NCI-H187 treated with DMSO at 0.1 percent for 48 hours (cell line): ENCODE measurements at regions not wholly inside any gene's neighbourhood (a gene's known extent, or its start where the extent isn't known, plus 50 kb on each side); places are given as distances from the start of the nearest gene placed in this dataset.
"Not testable (repeated sequence)": the region's sequence is repeated elsewhere in the genome, so short reads cannot be mapped to it uniquely, and the experiment has no call there.

Source experiments
- DNase-seq: peaks from one replicate; lab custom pipeline; 2025; lab: John Stamatoyannopoulos, UW

GRCh38 chr1:67584938-67585337 lies 100.1 kb upstream of the GADD45A start:
- no peak for DNase-seq

DNA sequence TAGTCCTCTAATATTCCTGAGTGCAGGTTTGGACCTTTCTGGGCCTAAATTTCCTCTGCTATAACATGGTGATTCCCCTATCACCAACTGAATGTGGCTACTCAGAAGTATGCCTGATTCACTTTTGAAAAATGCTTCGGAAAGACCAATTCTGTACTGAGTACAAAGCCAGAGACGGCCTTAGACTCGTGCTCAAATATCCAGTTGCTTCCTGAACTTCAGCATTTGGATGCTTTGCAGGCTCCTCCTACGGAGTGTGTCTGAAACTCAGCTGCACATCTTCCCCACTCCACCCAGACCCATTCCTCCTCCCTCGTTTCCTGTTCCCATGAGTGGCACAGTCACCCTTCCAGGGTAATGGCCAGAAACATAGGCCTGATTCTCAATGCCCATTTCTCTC lies 98.4 kb upstream of the GADD45A start:
- no peak for DNase-seq

GRCh38 chr1:67588178-67588855 lies 96.7 kb upstream of the GADD45A start:
- no peak for DNase-seq

DNA sequence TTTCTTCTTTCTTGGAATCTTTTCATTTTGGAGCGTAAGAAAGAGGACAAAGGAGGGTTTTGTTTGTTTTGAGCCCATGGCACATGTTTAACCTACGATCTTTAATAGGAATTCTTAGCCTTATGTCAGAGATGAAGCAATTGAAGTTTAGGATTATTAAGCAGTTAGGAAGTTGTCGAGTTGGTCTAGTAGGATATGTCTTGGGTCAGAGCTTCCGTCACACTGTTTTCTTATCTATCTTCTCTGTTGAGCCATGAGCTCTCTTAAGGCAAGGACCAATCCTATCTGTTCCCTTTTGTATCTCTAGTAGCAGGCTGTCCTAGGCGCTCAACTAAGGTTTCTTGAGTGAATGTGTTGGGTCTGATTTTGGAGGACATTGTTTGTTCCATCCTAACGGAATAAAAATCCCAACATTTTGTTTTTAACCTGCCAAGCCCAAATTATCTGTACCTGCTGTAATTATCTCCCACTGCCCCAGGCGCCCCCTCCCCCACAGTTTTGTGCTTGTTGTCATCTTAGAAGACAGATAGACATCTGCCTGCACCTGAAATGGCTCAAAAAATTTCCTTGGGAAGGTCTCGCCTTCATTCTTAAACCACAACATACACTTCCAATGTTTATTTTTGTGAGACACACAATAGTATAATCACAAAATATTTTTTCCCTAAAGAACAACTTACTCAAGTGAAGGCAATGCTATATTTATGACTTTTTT lies 95.3 kb upstream of the GADD45A start:
- no peak for DNase-seq

DNA sequence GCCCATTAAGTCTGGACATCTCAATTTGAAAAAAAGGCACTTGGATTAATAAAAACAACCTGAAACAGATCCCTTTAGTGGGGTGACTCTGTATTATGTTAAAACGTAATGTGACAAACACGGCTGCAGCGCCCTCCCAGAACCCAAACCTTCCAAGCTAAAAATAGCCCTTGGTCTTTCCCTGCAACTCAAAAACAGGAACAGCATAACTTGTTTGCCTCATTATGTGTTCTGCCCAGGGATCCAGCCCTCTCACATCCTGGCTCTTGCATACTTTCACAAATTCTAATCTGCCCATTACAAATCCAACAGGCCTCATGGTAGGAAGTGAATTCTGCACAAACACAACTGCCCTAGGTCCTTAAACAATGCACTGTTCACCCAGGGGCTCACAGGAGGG lies 94.7 kb upstream of the GADD45A start:
- no peak for DNase-seq

GRCh38 chr1:67594764-67595163 lies 90.2 kb upstream of the GADD45A start:
- DNase-seq = no peak

DNA sequence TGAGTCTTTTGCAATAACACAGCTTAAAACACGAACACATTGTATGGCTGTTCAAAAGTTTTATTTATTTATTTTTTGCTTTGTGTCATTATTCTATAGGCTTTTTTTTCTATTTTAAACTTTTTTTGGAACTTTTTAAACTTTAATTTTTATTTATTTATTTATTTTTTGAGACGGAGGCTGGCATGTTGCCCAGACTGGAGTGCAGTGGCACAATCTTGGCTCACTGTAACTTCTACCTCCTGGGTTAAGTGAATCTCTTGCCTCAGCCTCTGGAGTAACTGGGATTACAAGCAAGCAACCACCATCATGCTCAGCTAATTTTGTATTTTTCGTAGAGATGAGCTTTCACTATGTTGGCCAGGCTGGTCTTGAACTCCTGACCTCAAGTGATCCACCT lies 88.3 kb upstream of the GADD45A start:
- DNase-seq = no peak

GRCh38 chr1:67597336-67597735 lies 87.7 kb upstream of the GADD45A start:
- DNase-seq = no peak

- DNase-seq = no peak
These were observed 85.9 kb upstream of the GADD45A start for GRCh38 chr1:67599085-67599484.

DNA sequence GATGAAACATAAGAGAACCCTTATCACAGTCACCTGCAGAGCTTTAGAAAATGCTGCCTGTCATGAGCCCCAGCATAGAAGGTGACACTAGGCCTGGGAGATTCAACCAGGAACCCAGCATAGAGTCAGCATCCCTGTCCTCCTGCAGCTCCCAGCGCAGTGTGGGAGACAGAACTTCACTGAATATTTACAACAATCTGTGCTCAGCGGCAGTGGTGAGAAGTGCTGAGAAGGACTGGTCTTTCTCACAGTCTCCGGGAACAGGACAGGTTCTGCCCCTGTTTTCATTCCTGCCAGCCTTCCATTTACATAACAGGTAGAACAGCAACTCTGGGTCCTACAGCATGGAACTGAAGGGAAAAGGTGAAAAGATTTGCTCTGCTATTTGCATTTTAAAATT lies 83.5 kb upstream of the GADD45A start:
- no peak for DNase-seq

DNA sequence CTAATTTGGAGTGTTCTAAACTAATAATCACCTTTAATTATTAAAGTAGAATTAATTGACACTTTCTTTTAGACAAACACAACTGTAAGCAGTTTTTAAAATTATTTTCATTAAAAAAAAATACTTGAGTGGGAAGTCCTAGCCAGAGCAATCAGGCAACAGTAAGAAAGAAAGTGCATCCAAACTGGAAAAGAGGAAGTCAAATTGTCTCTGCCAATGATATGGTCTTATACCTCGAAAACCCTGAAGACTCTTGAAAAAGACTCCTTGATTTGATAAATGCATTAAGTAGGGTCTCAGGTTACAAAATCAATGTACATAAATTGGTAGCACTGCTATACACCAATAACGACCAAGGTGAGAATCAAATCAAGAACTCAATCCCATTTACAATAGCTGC lies 83.0 kb upstream of the GADD45A start:
- no peak for DNase-seq

- DNase-seq = no peak
These were observed 80.2 kb upstream of the GADD45A start for GRCh38 chr1:67604778-67605177.

GRCh38 chr1:67605209-67605780 lies 79.7 kb upstream of the GADD45A start:
- no peak for DNase-seq

DNA sequence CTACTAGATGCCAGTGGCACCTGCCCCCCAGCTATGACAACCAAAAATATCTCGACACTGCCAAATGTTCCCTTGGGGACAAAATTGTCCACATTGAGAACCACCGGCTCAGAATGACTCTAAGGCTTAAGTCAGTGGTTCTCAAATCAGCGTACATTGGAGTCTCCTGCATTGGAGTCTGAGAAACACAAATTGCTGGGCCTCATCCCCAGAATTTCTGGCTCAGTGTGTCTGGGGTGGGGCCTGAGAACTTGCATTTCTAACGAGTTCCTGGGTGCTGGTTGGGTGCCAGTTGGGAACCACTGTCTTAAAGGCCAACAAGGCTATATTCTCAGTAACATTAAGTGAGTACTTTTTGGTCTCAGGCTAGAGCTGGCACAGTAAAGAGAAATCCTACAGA lies 77.7 kb upstream of the GADD45A start:
- no peak for DNase-seq

DNA sequence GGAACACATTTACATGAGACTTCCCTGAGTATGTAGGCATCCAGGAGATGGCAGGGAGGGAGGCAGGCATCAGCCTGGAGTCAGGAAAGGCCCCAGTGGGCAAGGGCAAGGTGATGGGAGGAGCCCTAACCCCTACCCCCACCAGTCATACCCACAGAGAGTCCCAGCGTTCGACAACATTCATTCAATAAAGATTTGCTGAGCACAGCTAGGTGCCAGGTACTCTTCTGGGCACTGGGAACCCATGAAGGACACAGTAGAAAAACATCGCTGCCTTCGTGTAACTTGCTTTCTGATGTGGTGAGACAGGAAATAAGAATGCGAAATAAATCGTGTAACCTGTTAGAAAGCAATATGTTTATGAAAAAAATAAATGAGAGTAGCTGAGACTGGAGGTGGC lies 77.3 kb upstream of the GADD45A start:
- DNase-seq = no peak

DNA sequence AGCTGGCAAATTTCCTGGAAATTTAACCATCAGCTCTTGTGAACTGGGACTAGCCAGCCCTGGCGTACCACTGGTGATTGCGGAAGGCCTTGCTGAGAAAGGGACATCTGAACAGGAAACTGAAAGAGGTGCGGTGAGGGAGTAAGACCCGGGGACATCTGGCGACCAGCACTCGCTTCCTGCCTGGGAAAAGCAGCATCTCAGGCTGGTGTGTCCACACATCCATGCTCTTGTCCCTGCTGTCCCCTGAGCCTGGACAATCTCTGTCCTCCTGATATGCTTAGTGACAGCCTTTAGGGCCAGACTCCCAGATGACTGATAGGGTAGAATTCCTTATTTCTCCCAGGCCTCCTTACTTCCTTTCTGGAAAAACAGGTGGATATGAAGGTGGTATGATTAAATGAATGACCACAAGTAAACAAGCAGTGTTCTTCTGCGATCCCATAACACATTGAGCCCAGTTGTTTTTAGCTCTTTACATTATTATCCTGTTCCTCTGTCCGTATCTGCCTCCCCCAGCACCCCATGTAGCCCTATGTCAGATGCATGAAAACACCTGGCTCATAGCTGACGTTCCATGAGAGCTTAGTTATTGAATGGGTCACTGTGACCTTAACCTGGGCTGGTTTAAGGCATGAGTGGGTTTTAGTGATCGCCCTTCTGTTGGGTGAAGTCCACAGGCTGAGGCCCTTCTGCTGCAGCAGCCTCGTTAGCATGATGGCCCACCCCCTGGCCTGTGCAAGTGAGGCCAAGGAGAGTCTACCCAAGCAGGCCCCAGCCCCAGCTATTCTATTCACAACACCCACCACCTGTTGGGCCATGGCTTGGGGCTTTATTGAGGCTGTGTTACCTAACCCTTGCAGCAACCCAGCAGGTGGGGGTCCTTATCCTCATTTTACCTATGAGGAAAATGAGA lies 76.1 kb upstream of the GADD45A start:
- no peak for DNase-seq

DNA sequence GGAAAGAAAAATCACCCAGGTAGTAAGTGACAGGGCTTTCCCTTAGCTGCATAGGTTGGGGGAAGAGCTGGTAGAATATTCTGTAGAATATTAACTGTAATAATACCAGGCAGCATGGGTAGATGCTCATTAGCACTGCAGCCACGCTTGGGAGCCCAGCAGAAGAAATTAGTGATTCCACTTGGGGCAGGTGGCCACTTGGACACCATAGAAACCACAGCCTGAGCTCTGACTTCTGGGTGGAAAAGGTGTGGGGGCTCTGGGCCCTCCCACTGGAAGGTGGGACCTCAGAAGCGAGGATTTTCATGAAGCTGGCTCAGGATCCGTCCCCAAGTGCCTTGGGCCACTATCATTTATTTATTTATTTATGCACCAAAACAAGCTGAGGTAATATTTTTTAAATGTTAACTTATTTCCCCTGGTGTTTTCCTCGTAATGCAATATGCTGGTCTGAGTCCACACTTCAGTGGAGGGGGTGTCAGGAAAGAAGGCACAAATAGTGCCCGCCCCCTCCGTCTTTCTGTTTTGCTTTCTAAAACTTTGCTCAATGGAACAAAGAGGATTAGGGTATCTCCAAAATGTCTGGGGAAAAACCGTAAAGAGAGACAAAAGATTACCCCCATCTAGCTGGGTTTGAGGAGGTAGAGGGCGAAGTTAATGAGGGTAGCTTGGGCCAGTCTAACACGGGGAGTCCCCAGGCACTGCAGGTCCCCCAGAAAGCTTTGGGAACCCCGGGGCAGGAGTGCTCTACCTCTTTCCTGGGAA lies 75.2 kb upstream of the GADD45A start:
- DNase-seq = no peak

GRCh38 chr1:67610450-67610849 lies 74.6 kb upstream of the GADD45A start:
- DNase-seq = no peak

- DNase-seq = no peak
These were observed 73.2 kb upstream of the GADD45A start for GRCh38 chr1:67611846-67612245.

GRCh38 chr1:67612788-67613241 lies 72.2 kb upstream of the GADD45A start:
- no peak for DNase-seq

DNA sequence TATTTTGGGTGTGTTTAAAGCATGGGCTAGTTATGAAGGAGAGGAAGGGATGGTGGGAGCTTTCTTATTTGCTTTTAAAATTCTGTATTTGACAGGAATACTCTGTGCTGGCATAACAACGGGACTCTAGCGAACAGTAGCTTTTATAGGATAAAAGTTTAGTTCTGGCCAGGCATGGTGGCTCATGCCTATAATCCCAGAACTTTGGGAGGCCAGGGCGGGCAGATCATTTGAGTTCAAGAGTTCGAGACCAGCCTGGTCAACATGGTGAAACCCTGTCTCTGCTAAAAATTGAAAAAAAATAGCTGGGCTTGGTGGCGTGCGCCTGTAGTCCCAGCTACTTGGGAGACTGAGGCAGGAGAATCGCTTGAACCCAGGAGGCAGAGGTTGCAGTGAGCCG lies 71.5 kb upstream of the GADD45A start:
- DNase-seq = not testable (repeated sequence)

DNA sequence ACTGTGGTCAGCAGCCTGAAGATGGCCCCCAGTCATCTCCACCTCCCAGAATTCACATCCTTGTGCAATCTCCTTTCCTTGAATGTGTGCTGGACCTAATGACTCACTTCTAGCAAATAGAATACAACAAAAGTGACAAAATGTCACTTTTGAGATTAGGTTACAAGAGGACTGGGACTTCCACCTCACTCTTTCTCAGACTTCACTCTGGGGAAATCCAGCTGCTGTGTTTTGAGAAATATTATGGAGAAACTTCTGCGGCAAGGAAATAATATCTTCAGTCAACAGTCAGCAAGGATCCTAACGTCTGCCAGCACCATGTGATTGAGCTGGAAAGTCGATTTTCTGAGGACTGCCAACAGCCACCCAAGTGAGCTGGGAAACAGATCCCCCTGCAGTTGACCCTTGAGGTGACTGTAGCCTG lies 70.5 kb upstream of the GADD45A start:
- DNase-seq = no peak
